ENCODE measurements at regions not wholly inside any gene's neighbourhood (a gene's known extent, or its start where the extent isn't known, plus 50 kb on each side); places are given as distances from the start of the nearest gene placed in this dataset.

GRCh38 chr15:73001840-73002239, 50.4 kb upstream of the NEO1 start:
- TF ChIP-seq, protein P1, sequence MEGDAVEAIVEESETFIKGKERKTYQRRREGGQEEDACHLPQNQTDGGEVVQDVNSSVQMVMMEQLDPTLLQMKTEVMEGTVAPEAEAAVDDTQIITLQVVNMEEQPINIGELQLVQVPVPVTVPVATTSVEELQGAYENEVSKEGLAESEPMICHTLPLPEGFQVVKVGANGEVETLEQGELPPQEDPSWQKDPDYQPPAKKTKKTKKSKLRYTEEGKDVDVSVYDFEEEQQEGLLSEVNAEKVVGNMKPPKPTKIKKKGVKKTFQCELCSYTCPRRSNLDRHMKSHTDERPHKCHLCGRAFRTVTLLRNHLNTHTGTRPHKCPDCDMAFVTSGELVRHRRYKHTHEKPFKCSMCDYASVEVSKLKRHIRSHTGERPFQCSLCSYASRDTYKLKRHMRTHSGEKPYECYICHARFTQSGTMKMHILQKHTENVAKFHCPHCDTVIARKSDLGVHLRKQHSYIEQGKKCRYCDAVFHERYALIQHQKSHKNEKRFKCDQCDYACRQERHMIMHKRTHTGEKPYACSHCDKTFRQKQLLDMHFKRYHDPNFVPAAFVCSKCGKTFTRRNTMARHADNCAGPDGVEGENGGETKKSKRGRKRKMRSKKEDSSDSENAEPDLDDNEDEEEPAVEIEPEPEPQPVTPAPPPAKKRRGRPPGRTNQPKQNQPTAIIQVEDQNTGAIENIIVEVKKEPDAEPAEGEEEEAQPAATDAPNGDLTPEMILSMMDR (IDR thresholded peaks at IDR 0.05; ENCODE audit: low read depth, low read length): no peak
- no peak overlapping the region for H3K4me3 ChIP-seq (ENCODE audit: low read depth, low read length)

- H3K4me3 ChIP-seq (ENCODE audit: low read depth, low read length): no peak overlapping the region
- TF ChIP-seq, protein P1 (IDR thresholded peaks at IDR 0.05; ENCODE audit: low read depth, low read length): no peak
These were observed 52.0 kb upstream of the NEO1 start for GRCh38 chr15:73000293-73000692.

- H3K4me3 ChIP-seq (ENCODE audit: low read depth, low read length): no peak overlapping the region
- TF ChIP-seq, protein P1 (IDR thresholded peaks at IDR 0.05; ENCODE audit: low read depth, low read length): no peak
These were observed 52.7 kb upstream of the NEO1 start for GRCh38 chr15:72999586-72999985.

DNA sequence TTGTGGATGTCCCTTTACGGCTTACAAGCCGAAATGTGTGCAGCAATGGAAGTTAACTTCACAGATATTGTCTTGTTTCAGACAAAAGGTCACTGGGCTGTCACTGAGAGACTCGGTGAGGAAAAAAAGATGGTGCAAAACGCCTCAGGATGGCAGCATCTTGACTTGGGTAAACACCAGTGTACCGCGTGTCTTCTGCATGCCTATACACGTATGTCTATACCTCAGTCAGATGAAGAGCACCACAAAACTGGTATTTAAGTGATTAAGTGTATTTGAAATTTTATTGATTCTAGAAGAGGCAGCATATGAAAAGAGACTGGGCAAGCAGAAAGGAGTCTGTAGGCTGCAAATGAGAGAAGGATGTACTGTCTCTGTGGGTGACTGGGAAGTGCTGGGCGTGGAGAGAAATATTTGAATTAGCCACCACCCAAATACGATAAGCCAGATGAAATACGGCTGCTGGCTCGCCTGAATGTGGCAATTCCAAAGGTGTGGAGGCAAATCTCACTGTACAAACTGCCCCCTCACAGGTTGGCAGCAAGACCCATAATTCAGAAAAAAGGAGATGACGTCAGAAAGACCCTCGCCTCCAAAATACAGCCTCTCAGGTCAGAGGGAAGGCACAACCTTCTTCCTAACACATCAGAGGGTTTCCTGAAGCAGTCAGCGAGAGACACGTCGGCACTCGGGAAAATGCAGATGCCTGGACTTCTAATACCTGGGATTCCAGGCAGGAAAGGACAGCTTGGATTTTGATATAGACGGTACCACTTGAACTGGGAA, 53.4 kb upstream of the NEO1 start:
- H3K4me3 ChIP-seq (ENCODE audit: low read depth, low read length): no peak overlapping the region
- TF ChIP-seq, protein P1 (IDR thresholded peaks at IDR 0.05; ENCODE audit: low read depth, low read length): no peak

DNA sequence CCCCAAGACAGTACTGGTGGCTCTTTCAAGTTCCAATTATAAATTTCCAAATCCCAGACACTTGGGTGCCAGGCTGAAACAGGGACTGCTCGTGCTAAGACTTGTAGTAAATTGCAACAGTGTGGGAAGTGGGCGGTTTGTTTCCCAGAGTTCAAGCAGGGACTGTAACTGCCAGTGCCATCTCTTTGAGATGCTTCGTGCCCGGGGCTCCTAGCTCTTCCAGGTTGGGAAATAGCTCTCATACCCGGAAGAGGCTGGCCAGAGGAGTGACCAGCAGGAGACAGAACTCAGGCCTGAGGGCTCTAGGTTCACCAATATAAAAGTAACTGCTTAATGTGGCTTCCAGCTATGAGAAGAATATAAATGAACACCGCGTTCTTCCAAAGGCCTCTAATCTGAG, 54.0 kb upstream of the NEO1 start:
- TF ChIP-seq, protein P1 (IDR thresholded peaks at IDR 0.05; ENCODE audit: low read depth, low read length): no peak
- H3K4me3 ChIP-seq (ENCODE audit: low read depth, low read length): no peak overlapping the region

DNA sequence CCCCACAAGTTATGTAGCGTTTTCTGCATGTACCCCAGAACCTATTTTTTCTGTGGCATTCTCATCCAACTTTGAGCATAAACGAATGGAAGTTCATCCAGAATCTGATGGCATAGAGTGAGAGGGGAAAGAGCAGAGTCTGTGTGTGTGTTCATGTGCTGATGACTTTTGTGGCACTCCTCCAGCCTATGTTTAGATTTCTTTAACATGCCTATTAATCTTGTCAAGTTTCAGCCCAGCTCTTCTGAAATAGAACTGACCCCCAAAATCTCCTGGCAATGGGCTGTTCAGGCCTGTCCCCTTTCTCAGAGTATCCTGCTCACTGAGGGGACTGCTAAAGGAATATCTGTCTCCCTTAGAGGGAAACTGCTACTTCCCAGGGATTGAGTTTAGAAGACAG, 56.4 kb upstream of the NEO1 start:
- H3K4me3 ChIP-seq (ENCODE audit: low read depth, low read length): no peak overlapping the region
- TF ChIP-seq, protein P1 (IDR thresholded peaks at IDR 0.05; ENCODE audit: low read depth, low read length): no peak

GRCh38 chr15:72994534-72995177, 57.6 kb upstream of the NEO1 start:
- H3K4me3 ChIP-seq (ENCODE audit: low read depth, low read length): peak overlapping the region; percentile 21; the same call in 1 of the 2 replicates
- TF ChIP-seq, protein P1 (IDR thresholded peaks at IDR 0.05; ENCODE audit: low read depth, low read length): no peak
